Upper lobe of right lung (tissue), 1 donor: ENCODE measurements at regions not wholly inside any gene's neighbourhood (a gene's known extent, or its start where the extent isn't known, plus 50 kb on each side); places are given as distances from the start of the nearest gene placed in this dataset.

Experiments used
- ATAC-seq: fragments of 200-7000 bp; cut with Tn5 transposase; one replicate; pipeline ENCODE4 v1.9.1; 2020; ENCODE audit warnings: mild to moderate bottlenecking, moderate library complexity
- DNase-seq: peaks from one replicate; pipeline ENCODE4 v3.0.0-alpha.2; 2020
- H3K27ac ChIP-seq: fragments of 200-600 bp; one replicate; pipeline ENCODE4 v1.8.0; 2022
- H3K27me3 ChIP-seq: fragments of 200-600 bp; one replicate; pipeline ENCODE4 v1.8.0; 2022; ENCODE audit warnings: mild to moderate bottlenecking
- H3K36me3 ChIP-seq: fragments of 200-600 bp; one replicate; pipeline ENCODE4 v1.8.0; 2022
- H3K4me1 ChIP-seq: fragments of 200-600 bp; one replicate; pipeline ENCODE4 v1.8.0; 2022
- H3K4me3 ChIP-seq: fragments of 200-600 bp; one replicate; pipeline ENCODE4 v1.8.0; 2022; ENCODE audit warnings: mild to moderate bottlenecking
- H3K9me3 ChIP-seq: fragments of 200-600 bp; one replicate; pipeline ENCODE4 v1.8.0; 2022
- intact Hi-C: fragments of 100-400 bp; cut with DNase I; formaldehyde crosslinking; loops from one replicate; pipeline ENCODE4 v1.11.0; 2022
- TF ChIP-seq, protein P1 (sequence below): fragments of 200-600 bp; IDR thresholded peaks from one replicate; pipeline ENCODE4 v1.8.0; 2022; ENCODE audit warnings: antibody characterized with exemption
- donor health status: DM: no; HTN: yes; CAD: no; lungs with severe emphysema.

DNA sequence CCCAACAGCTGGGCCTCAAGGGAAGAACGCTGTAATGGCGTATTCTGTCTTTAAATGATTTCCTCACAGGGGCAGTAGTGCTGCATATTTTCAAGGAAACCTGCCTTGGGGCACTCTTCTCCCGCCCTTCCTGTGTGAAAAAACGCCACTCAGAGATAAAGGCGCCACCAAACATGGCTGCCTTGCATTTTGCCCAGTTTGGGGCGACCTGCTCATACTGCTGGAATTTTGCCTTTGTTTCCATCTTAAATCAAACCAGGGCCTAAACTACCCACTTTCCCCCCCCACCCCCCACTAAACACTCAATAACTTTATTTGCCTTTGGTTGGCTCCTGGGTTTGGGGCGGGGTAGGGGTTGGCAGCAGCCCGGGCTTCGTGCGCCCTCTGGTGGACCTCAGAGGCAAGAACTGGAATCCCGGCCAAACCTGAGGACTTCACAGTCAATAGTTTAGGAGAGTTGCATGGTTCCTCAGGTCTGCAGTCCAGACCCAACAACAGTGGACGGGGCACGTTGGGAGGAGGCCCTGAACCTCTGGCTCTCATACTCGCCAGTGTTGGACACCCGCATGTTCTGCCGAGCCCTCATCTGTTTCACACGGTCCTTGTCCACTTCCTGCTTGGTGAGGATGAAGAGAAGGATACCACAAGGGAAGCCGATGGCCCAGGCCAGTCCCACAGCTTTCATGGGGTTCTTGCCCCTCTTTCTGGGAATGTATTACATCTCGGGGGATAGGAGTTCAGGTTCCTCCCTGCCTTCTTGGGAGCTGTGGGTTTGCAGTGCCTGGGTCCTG, 220.1 kb upstream of the STK26 start:
- no peak for DNase-seq
- H3K4me3 ChIP-seq, result no peak overlapping the region
- no peak overlapping the region for H3K27ac ChIP-seq
- H3K36me3 ChIP-seq, result no peaks in the 10 kb centered on the region
- intact Hi-C loops, result no loop called here
- no peaks in the 10 kb centered on the region for H3K4me1 ChIP-seq
- ATAC-seq, result peak; percentile 41
- H3K27me3 ChIP-seq, result no peaks in the 10 kb centered on the region
- no peaks in the 10 kb centered on the region for H3K9me3 ChIP-seq
- TF ChIP-seq, protein P1, sequence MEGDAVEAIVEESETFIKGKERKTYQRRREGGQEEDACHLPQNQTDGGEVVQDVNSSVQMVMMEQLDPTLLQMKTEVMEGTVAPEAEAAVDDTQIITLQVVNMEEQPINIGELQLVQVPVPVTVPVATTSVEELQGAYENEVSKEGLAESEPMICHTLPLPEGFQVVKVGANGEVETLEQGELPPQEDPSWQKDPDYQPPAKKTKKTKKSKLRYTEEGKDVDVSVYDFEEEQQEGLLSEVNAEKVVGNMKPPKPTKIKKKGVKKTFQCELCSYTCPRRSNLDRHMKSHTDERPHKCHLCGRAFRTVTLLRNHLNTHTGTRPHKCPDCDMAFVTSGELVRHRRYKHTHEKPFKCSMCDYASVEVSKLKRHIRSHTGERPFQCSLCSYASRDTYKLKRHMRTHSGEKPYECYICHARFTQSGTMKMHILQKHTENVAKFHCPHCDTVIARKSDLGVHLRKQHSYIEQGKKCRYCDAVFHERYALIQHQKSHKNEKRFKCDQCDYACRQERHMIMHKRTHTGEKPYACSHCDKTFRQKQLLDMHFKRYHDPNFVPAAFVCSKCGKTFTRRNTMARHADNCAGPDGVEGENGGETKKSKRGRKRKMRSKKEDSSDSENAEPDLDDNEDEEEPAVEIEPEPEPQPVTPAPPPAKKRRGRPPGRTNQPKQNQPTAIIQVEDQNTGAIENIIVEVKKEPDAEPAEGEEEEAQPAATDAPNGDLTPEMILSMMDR, result peak; percentile 12

DNA sequence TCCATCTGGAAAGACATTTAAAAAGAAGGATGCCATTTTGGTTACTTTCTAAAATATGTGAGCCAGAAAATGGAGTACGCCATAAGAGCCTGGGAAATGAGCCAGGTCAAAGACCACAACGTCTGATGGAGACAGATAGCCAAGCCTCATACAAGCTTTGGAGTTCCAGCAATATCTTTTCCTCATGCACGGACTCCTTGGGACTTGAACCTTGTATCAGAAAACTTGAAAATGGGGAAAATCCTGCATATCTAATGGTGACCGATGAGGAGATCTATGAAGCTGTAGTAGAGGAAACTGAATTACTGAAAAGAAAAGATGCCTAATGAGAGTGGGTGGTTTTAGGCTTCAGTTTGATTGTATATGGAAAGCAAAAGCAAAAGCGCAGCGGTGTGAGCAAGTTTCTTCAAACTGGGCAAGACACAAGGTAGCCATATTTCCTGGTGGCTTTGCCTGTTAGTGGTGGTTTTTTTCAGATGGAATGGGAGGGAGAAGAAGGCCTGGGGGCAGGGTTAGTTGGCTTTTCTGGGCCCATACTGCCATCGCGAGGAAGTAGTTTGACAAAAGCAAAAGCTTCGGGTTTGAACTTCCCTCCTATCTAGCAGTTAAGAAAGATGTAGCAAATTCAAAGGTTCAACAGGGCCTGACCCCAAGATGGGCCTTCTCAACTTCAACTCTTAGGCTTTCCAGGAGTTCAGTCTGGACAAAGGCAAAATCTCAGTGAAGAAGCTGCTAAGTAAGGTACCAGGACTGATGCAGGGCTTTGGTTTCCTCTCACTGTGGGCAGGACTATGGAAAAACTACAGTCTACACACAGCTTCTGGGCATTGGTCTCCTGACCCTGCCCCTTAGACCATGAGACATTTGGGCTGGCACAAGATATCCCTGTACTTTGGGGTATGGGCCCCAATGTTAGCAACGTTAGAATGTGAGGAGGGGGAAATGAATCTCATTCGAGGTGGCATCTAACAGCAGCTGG, 210.0 kb upstream of the STK26 start:
- DNase-seq (no peak), ATAC-seq (peak; percentile 93)
- intact Hi-C loops, result no loop called here
- Histone ChIP-seq H3K36me3 (no peaks in the 10 kb centered on the region), H3K27ac (peak overlapping the region; percentile 76), H3K27me3 (no peaks in the 10 kb centered on the region), H3K4me3 (peak overlapping the region; percentile 21), H3K9me3 (no peaks in the 10 kb centered on the region), H3K4me1 (no peaks in the 10 kb centered on the region)
- TF ChIP-seq, protein P1, result peak; percentile 22

DNA sequence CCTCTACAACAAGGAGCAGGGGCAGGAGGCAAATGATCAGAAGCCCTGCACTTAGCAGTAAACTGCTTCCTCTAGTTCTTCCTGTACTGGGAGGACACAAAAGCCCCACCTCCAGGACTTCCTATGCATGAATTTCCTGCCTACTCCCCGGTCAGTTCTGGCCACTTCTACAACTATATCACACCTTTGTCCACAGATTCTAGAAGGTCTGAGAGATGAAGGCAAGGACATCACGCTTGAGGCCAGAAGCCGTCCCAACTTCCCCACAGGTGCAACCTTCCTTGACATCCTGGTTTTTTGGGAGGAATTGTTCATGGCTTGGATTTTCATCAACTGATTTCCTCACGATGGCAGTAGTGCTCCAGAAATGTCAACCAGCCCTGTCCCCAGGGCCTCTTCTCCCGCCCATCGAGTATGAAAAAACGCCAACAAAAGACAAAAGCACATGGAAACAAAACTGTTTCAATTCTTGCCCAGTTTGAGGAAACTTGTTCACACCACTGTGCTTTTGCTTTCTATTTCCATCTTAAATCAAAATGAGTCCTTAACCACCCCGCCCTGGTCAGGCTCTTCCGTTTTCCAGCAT, 206.5 kb upstream of the STK26 start:
- H3K27ac ChIP-seq, result no peak overlapping the region
- DNase-seq (no peak), ATAC-seq (peak; percentile 85)
- no peaks in the 10 kb centered on the region for H3K4me1 ChIP-seq
- TF ChIP-seq, protein P1, result peak; percentile 34
- H3K27me3 ChIP-seq, result no peaks in the 10 kb centered on the region
- no peaks in the 10 kb centered on the region for H3K36me3 ChIP-seq
- no peaks in the 10 kb centered on the region for H3K9me3 ChIP-seq
- intact Hi-C loops, result no loop called here
- H3K4me3 ChIP-seq, result peak overlapping the region; percentile 28

DNA sequence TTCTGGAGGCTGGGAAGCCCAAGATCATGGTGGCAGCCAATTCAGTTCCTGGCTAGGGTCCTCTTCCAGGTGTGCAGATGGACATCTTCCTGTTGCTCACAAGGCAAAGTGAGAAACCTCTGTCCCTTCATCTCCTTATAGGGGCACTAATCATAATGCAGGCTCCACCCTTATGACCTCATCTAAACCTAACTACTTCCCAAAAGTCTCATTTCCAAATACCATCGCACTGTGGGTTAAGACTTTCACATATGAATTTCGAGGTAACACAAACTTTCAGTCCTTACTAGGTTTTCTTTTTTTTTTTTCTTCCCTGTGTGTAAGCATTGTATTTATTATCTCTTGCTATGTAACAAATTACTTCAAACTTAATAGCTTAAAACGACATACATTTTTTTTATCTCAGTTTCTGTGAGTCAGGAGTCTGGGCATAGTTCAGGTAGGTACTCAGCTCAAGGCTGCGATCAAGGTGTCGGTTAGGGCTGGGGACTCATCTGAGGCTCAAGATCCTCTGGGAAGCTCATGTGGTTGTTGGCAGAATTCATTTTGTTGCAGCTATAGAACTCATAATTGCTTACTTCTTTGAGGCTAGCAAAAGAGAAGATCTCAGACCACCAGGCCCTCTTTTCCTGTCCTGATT, 204.7 kb upstream of the STK26 start:
- intact Hi-C loops, result no loop called here

More for the DNA sequence above, 204.7 kb upstream of the STK26 start:
- no peaks in the 10 kb centered on the region for H3K4me1 ChIP-seq
- H3K36me3 ChIP-seq, result no peaks in the 10 kb centered on the region
- H3K4me3 ChIP-seq, result no peak overlapping the region
- no peaks in the 10 kb centered on the region for H3K9me3 ChIP-seq
- TF ChIP-seq, protein P1, result no peak
- H3K27me3 ChIP-seq, result no peaks in the 10 kb centered on the region
- no peak for DNase-seq
- no peak overlapping the region for H3K27ac ChIP-seq
- peak; percentile 53 for ATAC-seq
